ENCODE measurements at regions not wholly inside any gene's neighbourhood (a gene's known extent, or its start where the extent isn't known, plus 50 kb on each side); places are given as distances from the start of the nearest gene placed in this dataset.

GRCh38 chr15:69908060-69908459 is 189.7 kb downstream of the TLE3 start:
- H3K4me3 ChIP-seq (ENCODE audit: low read depth, low read length): no peak overlapping the region
- DNase-seq (ENCODE audit: low read depth): no peak
- no peak for TF ChIP-seq CTCF (IDR thresholded peaks at IDR 0.05; ENCODE audit: insufficient read depth, low read depth, low read length, missing control alignments)

- no peak for TF ChIP-seq CTCF (IDR thresholded peaks at IDR 0.05; ENCODE audit: insufficient read depth, low read depth, low read length, missing control alignments)
- no peak overlapping the region for H3K4me3 ChIP-seq (ENCODE audit: low read depth, low read length)
- no peak for DNase-seq (ENCODE audit: low read depth)
These were observed 188.9 kb downstream of the TLE3 start for GRCh38 chr15:69908590-69909420.

GRCh38 chr15:69909719-69910444 is 187.8 kb downstream of the TLE3 start:
- no peak for TF ChIP-seq CTCF (IDR thresholded peaks at IDR 0.05; ENCODE audit: insufficient read depth, low read depth, low read length, missing control alignments)
- H3K4me3 ChIP-seq (ENCODE audit: low read depth, low read length): no peak overlapping the region
- DNase-seq (ENCODE audit: low read depth): no peak

- no peak for DNase-seq (ENCODE audit: low read depth)
- H3K4me3 ChIP-seq (ENCODE audit: low read depth, low read length): no peak overlapping the region
- TF ChIP-seq CTCF (IDR thresholded peaks at IDR 0.05; ENCODE audit: insufficient read depth, low read depth, low read length, missing control alignments): no peak
These were observed 187.2 kb downstream of the TLE3 start for GRCh38 chr15:69910514-69910913.

GRCh38 chr15:69912116-69912515 is 185.6 kb downstream of the TLE3 start:
- DNase-seq (ENCODE audit: low read depth): no peak
- TF ChIP-seq CTCF (IDR thresholded peaks at IDR 0.05; ENCODE audit: insufficient read depth, low read depth, low read length, missing control alignments): no peak
- H3K4me3 ChIP-seq (ENCODE audit: low read depth, low read length): no peak overlapping the region

GRCh38 chr15:69914040-69914439 is 183.7 kb downstream of the TLE3 start:
- H3K4me3 ChIP-seq (ENCODE audit: low read depth, low read length): no peak overlapping the region
- DNase-seq (ENCODE audit: low read depth): no peak
- TF ChIP-seq CTCF (IDR thresholded peaks at IDR 0.05; ENCODE audit: insufficient read depth, low read depth, low read length, missing control alignments): no peak

All from GM12865 (cell line).